ENCODE measurements at regions not wholly inside any gene's neighbourhood (a gene's known extent, or its start where the extent isn't known, plus 50 kb on each side); places are given as distances from the start of the nearest gene placed in this dataset.

DNA sequence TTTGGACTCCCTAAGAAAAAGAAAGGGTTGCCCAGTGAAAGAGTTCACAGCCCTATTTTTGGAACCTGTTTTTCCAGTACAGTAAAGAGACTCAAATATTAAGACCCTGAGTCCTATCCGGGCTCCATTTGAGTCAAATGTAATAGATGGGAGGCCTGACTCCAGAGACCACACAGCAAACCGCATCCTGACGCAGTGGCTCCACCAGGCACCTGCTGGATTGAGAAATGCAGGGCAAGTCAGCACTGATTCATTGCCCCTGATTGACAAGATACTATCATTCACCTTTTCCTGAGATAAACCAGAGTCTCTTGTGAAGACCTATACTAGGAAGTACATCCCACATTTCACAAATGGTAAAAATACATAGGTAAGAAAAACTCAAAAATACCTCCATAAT is 715.7 kb upstream of the SOX9 start:
- no peaks in the 10 kb centered on the region for H3K9me3 Mint-ChIP-seq (ENCODE audit: insufficient read depth)
- DNase-seq: no peak
- H3K27ac Mint-ChIP-seq: no peak overlapping the region
- ChIA-PET CTCF (no interaction called here), POLR2A (no interaction called here)
- no peak overlapping the region for H3K4me2 ChIP-seq (replicated peaks; ENCODE audit: low read depth, low read length, poor library complexity, severe bottlenecking)
- no peaks in the 10 kb centered on the region for H3K27me3 Mint-ChIP-seq
- no peak for ATAC-seq (ENCODE audit: low read depth)
- no peaks in the 10 kb centered on the region for H3K36me3 ChIP-seq (replicated peaks in 1 of 2; ENCODE audit: control extremely low read depth in 1 of 2, control insufficient read depth in 1 of 2, extremely low read depth in 1 of 2, insufficient read depth in 2 of 2, low read length in 1 of 2)
- no peak overlapping the region for H3K4me3 Mint-ChIP-seq
- 90% methylated on average over 3 of the region's 3 CpGs for WGBS (ENCODE audit: insufficient coverage)
- H4K20me1 ChIP-seq (ENCODE audit: control insufficient read depth, insufficient read depth, low read length, poor library complexity, severe bottlenecking): no peaks in the 10 kb centered on the region
- intact Hi-C loops (cut with micrococcal nuclease): no loop called here
- no peak overlapping the region for H2AFZ ChIP-seq (ENCODE audit: insufficient read depth, low read depth, low read length, poor library complexity, severe bottlenecking)
- no peaks in the 10 kb centered on the region for H3K27me3 ChIP-seq (replicated peaks in 1 of 4; ENCODE audit: control extremely low read depth in 1 of 4, control insufficient read depth in 3 of 4, insufficient read depth in 4 of 4, low read length in 3 of 4)
- H3K9me3 ChIP-seq (ENCODE audit: control extremely low read depth in 1 of 3, control insufficient read depth in 2 of 3, insufficient read depth in 1 of 3, low read length in 2 of 3): peaks cover 0 to 11% (median 0%) of the 10 kb centered on the region in 3 donors
- no peaks in the 10 kb centered on the region for H3K4me1 Mint-ChIP-seq
- H3K27ac ChIP-seq (ENCODE audit: low read length in 2 of 2): no peak overlapping the region
- no peaks in the 10 kb centered on the region for H3K4me1 ChIP-seq (ENCODE audit: control insufficient read depth in 2 of 2, insufficient read depth in 2 of 2, low read length in 2 of 2)
- no peak overlapping the region for H3K9ac ChIP-seq (ENCODE audit: low read length)
- H3K4me3 ChIP-seq (ENCODE audit: control extremely low read depth in 1 of 5, extremely low read depth in 1 of 5, insufficient read depth in 1 of 5, low read depth in 2 of 5, low read length in 4 of 5): no peak overlapping the region
- H3K79me2 ChIP-seq (ENCODE audit: control insufficient read depth, insufficient read depth, low read length): no peaks in the 10 kb centered on the region
- TF ChIP-seq CTCF (IDR thresholded peaks at IDR 0.05): no peak
- no peak for TF ChIP-seq EZH2 (IDR thresholded peaks at IDR 0.05; ENCODE audit: borderline replicate concordance, insufficient read depth, low read depth, low read length, poor library complexity, severe bottlenecking)

DNA sequence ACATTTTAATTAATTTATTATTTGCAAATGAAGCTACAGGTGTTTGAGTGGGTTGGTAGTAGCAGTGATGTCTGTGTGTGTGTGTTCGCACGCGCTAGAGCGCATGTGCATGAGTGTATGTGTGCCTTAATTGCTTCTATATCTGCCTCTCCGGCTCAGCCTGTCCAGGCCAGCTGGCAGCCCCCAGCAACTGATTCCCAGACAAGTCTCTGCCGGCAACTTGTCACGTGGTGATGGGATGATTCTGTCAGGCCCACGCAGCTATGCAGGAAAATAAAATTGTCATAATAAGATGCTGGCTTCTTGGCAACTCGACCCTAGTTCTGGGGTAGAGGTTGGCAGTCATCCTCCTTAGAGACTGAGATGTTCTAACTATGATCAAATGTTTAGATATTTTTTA is 712.8 kb upstream of the SOX9 start:
- Histone ChIP-seq H4K20me1 (ENCODE audit: control insufficient read depth, insufficient read depth, low read length, poor library complexity, severe bottlenecking) (no peaks in the 10 kb centered on the region), H3K9me3 (ENCODE audit: control extremely low read depth in 1 of 3, control insufficient read depth in 2 of 3, insufficient read depth in 1 of 3, low read length in 2 of 3) (peaks cover 0 to 6% (median 0%) of the 10 kb centered on the region in 3 donors), H3K27me3 (replicated peaks in 1 of 4; ENCODE audit: control extremely low read depth in 1 of 4, control insufficient read depth in 3 of 4, insufficient read depth in 4 of 4, low read length in 3 of 4) (no peaks in the 10 kb centered on the region), H3K4me2 (replicated peaks; ENCODE audit: low read depth, low read length, poor library complexity, severe bottlenecking) (no peak overlapping the region), H3K36me3 (replicated peaks in 1 of 2; ENCODE audit: control extremely low read depth in 1 of 2, control insufficient read depth in 1 of 2, extremely low read depth in 1 of 2, insufficient read depth in 2 of 2, low read length in 1 of 2) (no peaks in the 10 kb centered on the region), H3K4me3 (ENCODE audit: control extremely low read depth in 1 of 5, extremely low read depth in 1 of 5, insufficient read depth in 1 of 5, low read depth in 2 of 5, low read length in 4 of 5) (no peak overlapping the region), H2AFZ (ENCODE audit: insufficient read depth, low read depth, low read length, poor library complexity, severe bottlenecking) (no peak overlapping the region), H3K27ac (ENCODE audit: low read length in 2 of 2) (no peak overlapping the region), H3K79me2 (ENCODE audit: control insufficient read depth, insufficient read depth, low read length) (no peaks in the 10 kb centered on the region), H3K4me1 (ENCODE audit: control insufficient read depth in 2 of 2, insufficient read depth in 2 of 2, low read length in 2 of 2) (no peaks in the 10 kb centered on the region), H3K9ac (ENCODE audit: low read length) (no peak overlapping the region)
- no peak for TF ChIP-seq EZH2 (IDR thresholded peaks at IDR 0.05; ENCODE audit: borderline replicate concordance, insufficient read depth, low read depth, low read length, poor library complexity, severe bottlenecking)
- TF ChIP-seq CTCF (IDR thresholded peaks at IDR 0.05): no peak
- Mint-ChIP-seq H3K9me3 (ENCODE audit: insufficient read depth) (no peaks in the 10 kb centered on the region), H3K4me3 (no peak overlapping the region), H3K27me3 (no peaks in the 10 kb centered on the region), H3K27ac (no peak overlapping the region), H3K4me1 (no peaks in the 10 kb centered on the region)
- CTCF ChIA-PET: no interaction called here
- intact Hi-C loops (cut with micrococcal nuclease): no loop called here
- 79% methylated on average over 8 of the region's 9 CpGs for WGBS (ENCODE audit: insufficient coverage)
- POLR2A ChIA-PET: no interaction called here
- ATAC-seq (ENCODE audit: low read depth) (no peak), DNase-seq (no peak)

Data from B cell (primary cell).